ENCODE measurements at regions not wholly inside any gene's neighbourhood (a gene's known extent, or its start where the extent isn't known, plus 50 kb on each side); places are given as distances from the start of the nearest gene placed in this dataset.
"Not testable (repeated sequence)": the region's sequence is repeated elsewhere in the genome, so short reads cannot be mapped to it uniquely, and the experiment has no call there.

DNA sequence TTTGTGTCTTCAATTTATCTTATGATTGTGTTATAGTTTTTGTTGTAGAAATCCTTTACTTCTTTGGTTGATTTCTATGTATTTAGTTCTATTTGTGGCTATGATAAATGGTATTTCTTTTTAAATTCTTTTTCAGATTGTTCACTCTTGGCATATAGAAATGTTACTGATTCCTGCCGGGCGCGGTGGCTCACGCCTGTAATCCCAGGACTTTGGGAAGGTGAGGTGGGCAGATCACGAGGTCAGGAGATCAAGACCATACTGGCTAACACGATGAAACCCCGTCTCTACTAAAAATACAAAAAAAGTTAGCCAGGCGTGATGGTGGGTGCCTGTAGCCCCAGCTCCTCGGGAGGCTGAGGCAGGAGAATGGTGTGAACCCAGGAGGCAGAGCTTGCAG, 158.6 kb upstream of the TPTE start:
- not testable (repeated sequence) for DNase-seq (ENCODE audit: extremely low read depth in 1 of 11, low read depth in 9 of 11, low spot score in 4 of 11)

DNA sequence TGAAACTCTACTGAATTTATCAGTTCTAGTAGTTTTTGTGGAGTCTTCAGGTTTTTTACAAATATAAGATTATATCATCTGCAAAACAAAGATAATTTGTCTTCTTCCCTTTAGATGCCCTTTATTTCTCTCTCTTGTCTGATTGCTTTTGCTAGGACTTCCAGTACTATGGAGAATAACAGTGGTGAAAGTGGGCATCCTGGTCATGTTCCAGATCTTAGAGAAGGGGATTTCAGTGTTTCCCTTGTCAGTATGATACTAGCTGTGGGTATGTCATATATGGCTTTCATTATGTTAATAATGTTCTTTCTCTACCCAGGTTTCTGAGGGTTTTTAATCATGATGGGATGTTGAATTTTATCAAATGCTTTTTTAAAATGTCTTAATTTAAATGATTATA, 158.1 kb upstream of the TPTE start:
- DNase-seq (ENCODE audit: extremely low read depth in 1 of 11, low read depth in 9 of 11, low spot score in 4 of 11): not testable (repeated sequence)

DNA sequence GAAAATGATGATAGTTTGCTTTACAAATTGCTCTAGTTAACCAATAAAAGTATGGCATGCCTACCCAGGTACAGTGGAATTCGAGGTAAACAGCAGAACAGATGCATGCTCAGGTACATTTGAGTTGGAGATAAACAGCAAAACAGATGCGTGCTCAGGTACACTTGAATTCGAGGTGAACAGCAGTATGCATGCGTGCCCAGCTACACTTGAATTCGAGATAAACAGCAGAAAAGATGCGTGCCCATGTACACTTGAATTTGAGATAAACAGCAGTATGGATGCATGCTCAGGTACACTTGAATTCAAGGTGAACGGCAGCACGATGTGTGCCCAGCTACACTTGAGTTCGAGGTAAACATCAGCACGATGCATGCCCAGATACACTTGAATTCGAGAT, 155.2 kb upstream of the TPTE start:
- not testable (repeated sequence) for DNase-seq (ENCODE audit: extremely low read depth in 1 of 11, low read depth in 9 of 11, low spot score in 4 of 11)

DNA sequence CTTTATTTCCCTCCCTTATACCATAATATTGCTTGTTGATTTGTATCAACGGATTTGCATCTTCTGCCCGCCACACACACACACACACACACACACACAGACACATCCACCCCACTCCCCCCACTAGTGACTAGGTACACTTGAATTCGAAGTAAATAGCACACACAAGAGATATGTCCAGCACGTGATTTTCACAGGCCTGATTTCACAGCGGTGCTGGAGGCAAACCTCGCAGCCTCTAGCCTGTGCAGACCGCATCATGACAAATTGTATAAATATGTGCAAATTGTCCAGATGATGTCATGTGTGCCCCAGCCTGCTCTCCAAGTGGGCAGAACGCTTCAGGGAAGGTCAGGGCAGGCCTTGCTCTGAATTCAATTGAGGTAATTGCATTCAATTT, 153.8 kb upstream of the TPTE start:
- DNase-seq (ENCODE audit: extremely low read depth in 1 of 11, low read depth in 9 of 11, low spot score in 4 of 11): not testable (repeated sequence)

DNA sequence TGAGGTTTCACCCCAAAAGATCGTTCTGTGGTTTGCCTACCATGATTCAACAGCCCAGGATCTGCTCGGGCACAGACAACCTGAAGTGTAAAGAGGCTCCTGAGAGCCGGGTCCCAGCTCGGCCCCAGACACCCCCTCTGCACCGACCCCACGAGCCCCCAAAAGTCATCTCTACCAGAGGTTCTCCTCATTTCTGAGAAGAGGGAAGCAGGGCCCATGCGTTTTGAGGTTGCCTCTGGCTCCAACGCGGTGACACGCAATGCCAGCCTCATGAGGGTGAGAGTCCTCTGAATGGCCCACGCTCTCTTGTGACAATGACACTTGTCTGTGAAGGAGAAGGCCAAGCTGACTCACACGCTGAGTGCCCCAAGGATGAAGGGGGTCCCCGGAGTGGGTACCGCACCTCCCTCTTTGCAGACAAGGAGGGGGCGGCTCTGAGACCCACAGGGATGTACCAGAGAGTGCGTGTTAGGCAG, 153.0 kb upstream of the TPTE start:
- DNase-seq (ENCODE audit: extremely low read depth in 1 of 11, low read depth in 9 of 11, low spot score in 4 of 11): not testable (repeated sequence)

DNA sequence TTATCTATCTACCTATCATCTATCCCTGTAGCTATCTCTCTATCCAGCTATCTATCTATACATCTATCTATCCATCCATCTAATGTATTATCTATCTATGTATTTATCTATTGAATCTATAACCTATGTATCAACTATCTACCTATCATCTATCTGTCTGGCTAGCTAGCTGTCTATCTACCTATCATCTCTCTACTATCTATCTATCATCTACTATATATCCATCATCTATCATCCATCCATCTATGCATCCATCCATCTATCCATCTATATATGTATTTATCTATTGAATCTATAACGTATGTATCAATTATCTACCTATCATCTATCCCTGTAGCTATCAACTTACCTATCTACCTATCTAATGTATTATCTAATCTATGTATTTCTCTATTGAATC, 152.1 kb upstream of the TPTE start:
- not testable (repeated sequence) for DNase-seq (ENCODE audit: extremely low read depth in 1 of 11, low read depth in 9 of 11, low spot score in 4 of 11)

DNA sequence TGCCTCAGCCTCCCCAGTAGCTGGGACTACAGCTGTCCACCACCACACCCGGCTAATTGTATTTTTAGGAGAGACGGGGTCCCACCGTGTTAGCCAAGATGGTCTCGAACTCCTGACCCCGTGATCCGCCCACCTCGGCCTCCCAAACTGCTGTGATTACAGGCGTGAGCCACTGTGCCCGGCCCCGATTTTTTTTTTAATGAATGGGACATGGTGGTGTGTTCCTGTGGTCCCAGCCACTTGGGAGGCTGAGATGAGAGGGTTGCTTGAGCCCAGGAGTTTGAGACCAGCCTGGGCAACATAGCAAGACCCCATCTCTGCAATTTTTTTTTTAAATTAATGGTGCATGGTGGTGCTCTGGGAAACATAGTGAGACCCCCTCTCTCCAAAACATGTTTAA, 143.6 kb upstream of the TPTE start:
- DNase-seq (ENCODE audit: extremely low read depth in 1 of 11, low read depth in 9 of 11, low spot score in 4 of 11): not testable (repeated sequence)

DNA sequence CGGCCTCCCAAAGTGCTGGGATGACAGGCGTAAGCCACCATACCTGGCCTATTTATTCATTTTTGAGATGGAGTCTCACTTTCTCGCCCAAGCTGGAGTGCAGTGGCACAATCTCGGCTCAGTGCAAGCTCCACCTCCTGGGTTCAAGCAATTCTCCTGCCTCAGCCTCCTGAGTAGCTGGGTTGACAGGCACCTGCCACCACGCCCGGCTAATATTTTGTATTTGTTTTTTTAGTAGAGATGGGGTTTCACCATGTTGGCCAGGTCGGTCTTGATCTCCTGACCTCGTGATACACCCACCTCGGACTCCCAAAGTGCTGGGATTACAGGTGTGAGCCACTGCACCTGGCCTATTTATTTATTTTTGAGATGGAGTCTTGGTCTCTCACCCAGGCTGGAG, 141.6 kb upstream of the TPTE start:
- DNase-seq (ENCODE audit: extremely low read depth in 1 of 11, low read depth in 9 of 11, low spot score in 4 of 11): not testable (repeated sequence)

DNA sequence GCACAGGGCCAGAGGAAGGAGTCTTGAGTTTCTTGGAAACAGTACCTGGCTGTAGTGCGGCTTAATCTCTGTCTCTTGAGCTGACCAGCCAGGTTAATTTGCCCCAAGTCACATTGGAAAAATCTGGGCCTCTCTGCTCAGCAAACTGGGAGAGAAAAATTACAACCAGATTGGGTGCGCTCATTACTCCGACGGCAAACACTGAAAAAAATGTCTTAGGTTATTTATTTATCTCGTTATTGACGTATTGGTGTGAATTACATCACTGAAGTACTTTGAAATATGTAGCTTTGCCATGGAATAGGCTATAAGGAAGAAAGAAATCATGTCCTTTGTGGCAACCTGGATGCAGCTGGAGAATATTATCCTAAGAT, 139.7 kb upstream of the TPTE start:
- DNase-seq (ENCODE audit: extremely low read depth in 1 of 11, low read depth in 9 of 11, low spot score in 4 of 11): not testable (repeated sequence)

DNA sequence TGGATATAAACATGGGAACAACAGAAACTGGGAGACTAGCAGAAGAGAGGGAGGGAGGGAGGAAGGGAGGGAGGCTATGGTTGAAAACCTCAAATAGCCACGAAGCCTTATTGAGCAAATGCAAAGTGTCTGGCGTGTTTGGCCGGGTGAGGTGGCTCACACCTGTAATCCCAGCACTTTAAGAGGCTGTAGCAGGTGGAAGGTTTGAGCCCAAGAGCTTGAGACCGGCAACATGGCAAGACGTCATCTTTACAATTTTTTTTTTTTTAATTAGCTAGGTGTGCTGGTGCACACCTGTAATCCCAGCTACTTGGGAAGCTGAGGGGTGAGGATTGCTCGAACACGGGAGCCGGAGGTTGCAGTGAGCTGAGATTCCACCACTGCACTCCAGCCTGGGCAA, 139.2 kb upstream of the TPTE start:
- not testable (repeated sequence) for DNase-seq (ENCODE audit: extremely low read depth in 1 of 11, low read depth in 9 of 11, low spot score in 4 of 11)

DNA sequence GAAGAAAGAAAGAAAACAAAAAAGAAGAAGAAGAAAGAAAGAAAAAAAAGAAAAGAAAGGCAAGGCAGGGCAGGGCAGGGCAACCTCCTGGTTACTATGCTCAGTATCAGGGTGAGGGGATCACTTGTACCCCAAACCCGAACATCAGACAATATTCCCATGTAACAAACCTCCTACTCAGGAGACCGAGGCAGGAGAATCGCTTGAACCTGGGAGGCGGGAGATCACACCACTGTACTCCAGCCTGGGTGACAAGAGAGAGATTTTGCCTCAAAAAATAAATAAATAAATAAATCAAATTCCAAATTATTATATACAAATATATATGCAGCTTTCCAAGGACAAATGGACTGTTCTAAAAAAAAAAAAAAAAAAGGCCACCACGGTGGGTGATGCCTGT, 138.8 kb upstream of the TPTE start:
- not testable (repeated sequence) for DNase-seq (ENCODE audit: extremely low read depth in 1 of 11, low read depth in 9 of 11, low spot score in 4 of 11)

DNA sequence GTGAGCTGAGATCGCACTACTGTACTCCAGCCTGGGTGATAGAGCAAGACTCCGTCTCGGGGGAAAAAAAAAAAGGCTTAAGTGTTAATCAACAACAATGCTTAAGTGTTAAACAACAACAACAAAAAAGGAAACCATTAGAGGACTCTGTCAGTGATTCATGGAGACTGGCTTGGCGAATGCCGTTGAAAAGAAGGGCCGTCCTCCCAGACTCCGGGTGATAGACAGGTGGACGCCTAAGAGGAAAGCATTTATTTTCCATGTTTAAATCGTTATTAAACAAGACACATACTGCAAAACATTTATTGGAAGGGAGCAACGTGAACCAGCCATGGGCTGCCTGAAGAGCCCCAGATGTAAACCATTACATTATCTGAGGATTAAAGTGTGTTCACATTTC, 137.8 kb upstream of the TPTE start:
- DNase-seq (ENCODE audit: extremely low read depth in 1 of 11, low read depth in 9 of 11, low spot score in 4 of 11): not testable (repeated sequence)

DNA sequence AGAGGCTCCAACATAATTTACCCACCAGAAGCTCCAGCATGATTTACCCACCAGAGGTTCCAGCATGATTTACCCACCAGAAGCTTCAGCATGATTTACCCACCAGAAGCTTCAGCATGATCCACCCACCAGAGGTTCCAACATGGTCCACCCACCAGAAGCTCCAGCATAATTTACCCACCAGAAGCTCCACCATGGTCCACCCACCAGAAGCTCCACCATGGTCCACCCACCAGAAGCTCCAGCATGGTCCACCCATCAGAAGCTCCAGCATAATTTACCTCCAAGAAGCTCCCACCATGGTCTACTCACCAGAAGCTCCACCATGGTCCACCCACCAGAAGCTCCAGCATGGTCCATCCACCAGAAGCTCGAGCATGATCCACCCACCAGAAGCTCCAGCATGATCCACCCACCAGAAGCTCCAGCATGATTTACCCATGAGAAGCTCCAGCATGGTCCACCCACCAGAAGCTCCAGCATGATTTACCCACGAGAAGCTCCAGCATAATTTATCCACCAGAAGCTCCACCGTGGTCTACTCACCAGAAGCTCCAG, 137.0 kb upstream of the TPTE start:
- not testable (repeated sequence) for DNase-seq (ENCODE audit: extremely low read depth in 1 of 11, low read depth in 9 of 11, low spot score in 4 of 11)

DNA sequence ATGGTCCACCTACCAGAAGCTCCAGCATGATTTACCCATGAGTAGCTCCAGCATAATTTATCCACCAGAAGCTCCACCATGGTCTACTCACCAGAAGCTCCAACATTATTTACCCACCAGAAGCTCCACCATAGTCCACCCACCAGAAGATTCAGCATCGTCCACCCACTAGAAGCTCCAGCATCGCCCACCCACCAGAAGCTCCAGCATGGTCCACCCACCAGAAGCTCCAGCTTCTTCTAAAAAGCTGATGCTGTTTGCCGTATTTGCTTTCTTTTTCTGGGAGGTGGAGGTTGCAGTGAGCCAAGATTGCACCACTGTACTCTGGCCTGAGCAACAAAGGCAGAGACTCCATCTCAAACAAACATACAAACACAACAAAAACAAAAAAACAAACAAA, 136.2 kb upstream of the TPTE start:
- not testable (repeated sequence) for DNase-seq (ENCODE audit: extremely low read depth in 1 of 11, low read depth in 9 of 11, low spot score in 4 of 11)

DNA sequence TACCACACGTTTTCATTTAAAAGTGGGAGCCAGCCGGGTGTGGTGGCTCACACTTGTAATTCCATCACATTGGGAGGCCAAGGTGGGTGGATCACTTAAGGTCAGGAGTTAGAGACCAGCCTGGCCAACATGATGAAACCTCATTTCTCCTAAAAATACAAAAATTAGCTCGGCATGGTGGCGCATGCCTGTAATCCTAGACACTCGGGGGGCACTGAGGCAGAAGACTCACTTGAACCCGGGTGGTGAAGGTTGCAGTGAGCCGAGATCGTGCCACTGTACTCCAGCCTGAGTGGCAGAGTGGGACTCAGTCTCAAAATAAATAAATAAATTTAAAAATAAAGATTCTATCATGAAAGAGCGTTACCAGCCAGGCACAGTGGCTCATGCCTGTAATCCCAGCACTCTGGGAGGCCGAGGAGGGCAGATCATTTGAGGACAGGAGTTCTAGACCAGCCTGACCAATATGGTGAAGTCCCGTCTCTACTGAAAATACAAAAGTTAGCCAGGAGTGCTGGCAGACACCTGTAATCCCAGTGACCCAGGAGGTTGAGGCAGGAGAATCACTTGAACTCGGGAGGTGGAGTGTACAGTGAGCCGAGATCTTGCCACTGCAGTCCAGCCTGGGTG, 135.4 kb upstream of the TPTE start:
- DNase-seq (ENCODE audit: extremely low read depth in 1 of 11, low read depth in 9 of 11, low spot score in 4 of 11): not testable (repeated sequence)

DNA sequence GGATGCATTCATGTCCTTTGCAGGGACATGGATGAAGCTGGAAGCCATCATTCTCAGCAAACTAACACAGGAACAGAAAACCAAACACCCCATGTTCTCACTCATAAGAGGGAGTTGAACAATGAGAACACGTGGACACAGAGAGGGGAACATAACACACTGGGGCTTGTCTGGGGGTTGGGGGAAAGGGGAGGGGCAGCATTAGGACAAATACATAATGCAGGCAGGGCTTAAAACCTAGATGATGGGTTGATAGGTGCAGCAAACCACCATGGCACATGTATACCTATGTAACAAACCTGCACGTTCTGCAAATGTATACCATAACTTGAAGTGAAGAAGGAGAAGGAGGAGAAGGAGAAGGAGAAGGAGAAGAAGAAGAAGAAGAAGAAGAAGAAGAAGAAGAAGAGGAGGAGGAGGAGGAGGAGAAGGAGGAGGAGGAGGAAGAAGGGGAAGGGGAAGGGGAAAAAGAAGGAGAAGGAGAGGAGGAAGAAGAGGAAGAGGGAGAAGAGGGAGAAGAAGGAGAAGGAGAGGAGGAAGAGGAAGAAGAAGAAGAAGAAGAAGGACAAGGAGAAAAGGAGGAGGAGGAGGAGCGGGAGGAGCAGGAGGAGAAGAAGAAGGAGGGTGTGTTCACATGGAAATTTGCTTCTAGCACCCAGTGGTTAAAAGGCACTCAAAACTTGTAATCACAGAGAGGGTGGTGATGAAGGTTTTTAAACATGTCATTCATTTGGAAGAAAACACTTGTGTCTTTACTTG, 133.5 kb upstream of the TPTE start:
- DNase-seq (ENCODE audit: extremely low read depth in 1 of 11, low read depth in 9 of 11, low spot score in 4 of 11): not testable (repeated sequence)

DNA sequence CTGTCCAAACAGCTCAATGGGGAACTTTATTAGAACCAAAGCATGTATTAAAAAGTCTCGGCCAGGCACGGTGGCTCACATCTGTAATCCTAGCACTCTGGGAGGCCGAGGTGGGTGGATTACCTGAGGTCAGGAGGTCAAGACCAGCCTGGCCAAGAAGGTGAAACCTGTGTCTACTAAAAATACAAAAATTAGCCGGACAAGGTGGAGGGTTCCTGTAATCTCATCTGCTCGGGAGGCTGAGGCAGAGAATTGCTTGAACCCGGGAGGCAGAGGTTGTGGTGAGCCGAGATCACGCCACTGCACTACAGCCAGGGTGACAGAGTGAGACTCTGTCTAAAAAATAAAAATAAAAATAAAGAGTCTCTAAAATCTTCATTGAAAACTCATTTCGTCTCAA, 132.8 kb upstream of the TPTE start:
- not testable (repeated sequence) for DNase-seq (ENCODE audit: extremely low read depth in 1 of 11, low read depth in 9 of 11, low spot score in 4 of 11)

DNA sequence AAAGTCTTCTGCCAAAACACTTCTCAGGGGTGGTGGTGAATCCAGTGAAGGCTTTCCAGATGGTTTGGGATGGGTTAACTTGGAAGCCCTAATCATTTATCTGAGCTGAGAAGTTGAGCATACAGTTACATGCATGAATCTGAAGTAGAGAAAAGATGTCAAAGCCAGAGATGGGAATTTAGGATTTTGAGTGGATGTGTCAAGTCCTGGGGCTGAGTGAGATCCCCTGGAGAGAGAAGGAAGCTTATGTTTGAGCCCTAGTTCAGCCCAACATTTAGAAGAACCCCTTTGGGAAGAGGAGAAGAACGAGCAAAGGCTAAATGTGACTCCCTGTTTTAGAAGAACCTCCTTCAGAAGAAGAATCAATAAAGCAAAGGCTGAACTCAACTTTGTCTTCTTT, 129.1 kb upstream of the TPTE start:
- DNase-seq (ENCODE audit: extremely low read depth in 1 of 11, low read depth in 9 of 11, low spot score in 4 of 11): not testable (repeated sequence)

DNA sequence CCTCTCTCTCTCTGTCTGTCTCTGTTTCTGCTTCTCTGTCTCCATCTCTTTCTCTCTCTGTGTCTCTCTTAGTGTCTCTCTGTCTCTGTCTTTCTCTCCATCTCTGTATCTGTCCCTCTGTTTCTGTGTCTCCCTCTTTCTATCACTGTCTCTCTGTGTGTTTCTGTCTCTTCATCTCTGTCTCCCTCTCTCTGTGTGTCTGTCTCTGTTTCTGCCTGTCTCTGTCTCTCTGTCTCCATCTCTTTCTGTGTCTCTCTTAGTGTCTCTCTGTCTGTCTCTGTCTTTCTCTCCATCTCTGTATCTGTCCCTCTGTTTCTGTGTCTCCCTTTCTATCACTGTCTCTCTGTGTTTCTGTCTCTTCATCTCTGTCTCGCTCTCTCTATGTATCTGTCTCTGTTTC, 125.4 kb upstream of the TPTE start:
- DNase-seq (ENCODE audit: extremely low read depth in 1 of 11, low read depth in 9 of 11, low spot score in 4 of 11): not testable (repeated sequence)

DNA sequence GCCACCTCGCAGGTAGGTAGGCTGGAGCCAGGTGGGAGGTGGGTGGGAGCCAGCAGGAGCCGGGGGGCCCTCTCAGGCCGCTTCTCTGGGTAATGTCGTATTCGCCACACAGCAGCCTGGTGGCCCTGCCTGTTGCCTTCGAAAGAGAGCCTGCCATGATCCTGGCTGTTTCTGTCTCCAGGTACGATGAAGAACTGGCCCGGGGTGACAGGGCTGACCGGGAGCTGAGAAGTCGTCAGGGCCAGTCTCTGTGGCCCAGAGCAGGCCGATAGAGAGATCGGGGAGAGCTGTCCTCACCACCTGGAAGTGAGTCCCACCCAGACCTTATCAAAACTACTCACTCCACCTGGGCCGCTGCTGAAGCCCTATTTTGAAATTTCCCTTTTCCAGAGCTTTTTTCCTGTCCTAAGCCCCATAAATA, 123.9 kb upstream of the TPTE start:
- DNase-seq (ENCODE audit: extremely low read depth in 1 of 11, low read depth in 9 of 11, low spot score in 4 of 11): not testable (repeated sequence)

Data from renal cortex interstitium (tissue), 11 donors.